GM18861 (cell line): ENCODE measurements at regions not wholly inside any gene's neighbourhood (a gene's known extent, or its start where the extent isn't known, plus 50 kb on each side); places are given as distances from the start of the nearest gene placed in this dataset.
"Not testable (repeated sequence)": the region's sequence is repeated elsewhere in the genome, so short reads cannot be mapped to it uniquely, and the experiment has no call there.

Experiments used
- ATAC-seq: cut with Tn5 transposase; IDR thresholded peaks from one replicate; pipeline ENCODE4 v1.9.1; 2021; ENCODE audit not compliant: unreplicated experiment

DNA sequence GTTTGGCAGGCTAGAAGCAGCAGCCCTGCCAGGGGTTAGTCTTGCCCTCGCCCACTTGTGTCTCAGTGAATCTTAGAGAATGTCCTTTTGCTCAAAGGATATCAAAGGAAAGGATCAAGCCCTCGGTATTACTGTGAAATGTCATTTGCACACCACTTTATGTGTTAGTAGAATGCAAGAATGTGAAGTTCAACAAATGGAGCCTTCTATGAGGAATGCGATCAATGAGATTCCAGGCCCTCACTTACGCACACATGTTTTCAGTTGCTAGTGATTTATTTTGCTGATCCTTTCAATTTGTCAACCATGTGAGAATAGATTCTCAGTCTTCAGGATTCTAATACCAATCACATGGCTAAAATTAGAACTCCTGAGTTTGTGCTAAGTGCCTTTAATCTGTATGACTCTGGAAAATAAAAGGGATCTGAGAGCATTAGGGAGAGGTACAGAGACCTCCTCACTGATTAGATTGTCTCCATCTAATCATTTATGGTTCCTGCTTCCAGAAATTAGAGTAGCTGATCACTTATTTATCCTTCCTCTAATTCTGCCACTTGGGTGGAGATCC is 123.0 kb upstream of the SP4 start:
- ATAC-seq: no peak

DNA sequence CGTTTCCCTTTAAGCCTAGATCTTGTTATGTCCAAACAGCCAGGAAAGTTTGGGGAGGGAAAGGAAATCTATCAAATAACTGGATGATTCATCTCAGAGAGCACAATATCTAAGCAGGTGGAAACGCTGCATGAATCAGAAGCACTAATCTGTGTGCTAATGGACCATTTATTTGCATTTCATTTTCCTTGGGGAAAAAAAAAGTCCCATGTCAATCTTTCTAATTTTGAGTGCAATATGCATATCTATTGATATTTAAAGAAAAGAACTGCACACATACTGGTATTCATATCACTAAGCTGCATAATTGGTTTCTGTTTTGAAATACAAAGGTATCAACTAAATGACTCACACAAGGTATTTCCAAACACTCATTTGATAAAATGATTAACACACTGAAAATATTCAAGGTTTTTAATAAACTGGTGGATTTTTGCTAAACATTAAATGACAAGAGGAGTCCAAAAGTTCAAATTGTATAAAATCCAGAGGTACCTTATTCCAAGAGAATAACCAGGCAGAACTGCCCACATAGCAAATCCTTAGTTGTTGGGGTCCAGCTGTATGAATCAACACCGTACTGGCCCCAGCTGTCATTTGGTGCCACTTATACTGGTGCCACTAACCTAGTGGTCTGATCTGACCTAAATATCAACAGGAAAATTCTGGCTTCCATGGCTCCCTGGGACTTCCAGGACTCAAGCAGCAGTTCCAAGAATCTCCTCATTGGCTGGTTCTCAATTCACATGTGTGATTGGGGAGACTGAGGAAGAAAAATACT is 122.2 kb upstream of the SP4 start:
- no peak for ATAC-seq

DNA sequence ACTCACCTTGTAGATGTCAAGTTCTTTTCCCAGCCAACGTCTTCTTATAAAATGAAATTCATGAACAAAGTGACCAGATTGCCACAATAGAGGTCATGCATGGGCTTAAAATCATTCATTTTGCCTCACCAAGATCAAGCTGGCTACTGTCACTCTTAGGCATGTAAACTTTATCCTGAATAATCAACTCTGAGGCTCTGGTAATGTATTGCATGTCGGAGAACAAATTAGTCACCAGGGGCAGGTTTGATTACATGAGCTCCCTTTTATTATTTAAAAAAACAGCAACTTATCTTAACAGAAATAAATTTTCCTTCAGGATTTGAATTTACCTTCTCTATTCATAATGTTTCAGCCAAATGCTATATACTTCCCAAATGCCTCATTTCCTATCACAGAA is 112.9 kb upstream of the SP4 start:
- no peak for ATAC-seq

DNA sequence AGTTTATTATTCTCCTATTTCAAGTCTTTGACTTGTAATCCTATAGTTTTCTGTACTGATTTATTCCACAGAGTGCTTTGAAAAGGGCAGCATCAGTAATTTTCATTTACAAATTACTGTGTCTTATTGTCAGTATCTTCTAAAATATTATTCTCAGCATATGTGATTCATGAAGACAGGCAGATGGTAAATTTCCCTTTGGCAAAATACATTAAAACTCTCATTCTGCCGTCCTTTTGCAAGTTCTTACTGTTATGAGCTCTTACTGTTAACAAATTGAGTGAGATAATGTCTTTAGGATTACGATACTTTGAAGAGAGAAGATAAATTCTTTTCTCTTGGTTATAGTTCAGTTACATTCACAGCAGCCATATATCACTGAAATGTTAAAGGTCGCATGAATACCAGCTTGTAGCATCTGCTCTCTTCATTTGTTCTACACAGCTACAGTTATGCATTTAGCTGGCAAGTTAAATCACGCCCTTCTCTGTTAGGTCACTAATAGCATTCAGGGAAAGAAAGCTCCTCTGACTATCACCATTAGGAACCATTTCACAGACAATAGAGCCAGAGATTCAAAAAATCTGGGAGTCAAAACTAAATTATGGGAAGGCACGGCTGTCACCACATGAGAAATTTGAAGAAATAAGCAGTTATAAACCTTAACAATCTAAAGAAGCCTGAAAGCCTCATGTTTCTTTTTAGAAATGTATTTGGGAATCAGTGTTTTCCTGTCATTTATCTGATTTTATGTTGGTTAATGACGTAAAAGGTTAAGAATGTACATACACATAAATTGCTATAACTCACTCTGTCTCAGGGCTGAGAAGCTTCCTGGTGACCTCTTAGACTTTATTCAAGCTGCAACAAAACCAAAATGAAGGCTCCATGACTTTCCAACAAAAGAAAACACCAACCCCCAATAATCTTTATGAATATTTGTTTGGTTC is 109.6 kb upstream of the SP4 start:
- no peak for ATAC-seq

DNA sequence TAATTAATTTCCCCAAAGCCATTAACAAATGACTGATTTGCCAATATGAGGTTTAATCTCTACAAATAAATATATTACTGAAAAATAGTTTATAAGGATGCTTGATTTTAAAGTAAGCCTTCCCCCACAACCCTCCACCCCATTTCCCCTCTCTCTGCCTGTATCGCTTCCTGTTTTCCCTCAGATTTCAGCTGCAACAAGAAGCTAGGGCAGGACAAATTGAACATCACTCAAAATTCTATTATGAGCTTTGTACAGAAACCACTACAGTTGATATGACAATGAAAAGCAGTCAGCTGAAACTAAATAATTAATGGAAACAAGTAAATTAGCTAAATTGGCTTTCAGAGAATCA is 109.0 kb upstream of the SP4 start:
- ATAC-seq: no peak

DNA sequence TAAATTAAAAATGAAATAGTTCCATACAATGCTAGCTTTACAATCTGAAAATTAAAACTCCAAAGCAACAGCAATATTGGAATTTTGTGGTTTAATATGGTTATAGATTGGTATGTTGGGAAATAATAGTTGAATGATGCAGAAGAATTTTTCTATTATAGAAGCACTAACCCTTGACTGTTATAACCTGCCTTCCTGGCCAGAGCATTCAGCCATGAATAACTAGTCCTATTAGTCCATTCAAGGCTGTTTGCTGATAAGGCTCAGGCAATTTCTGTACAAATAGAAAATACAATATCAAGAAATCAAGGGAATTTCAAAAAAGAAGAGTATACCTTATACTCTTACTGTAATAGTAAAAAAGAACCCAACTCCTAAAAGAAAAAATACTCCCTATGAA is 101.6 kb upstream of the SP4 start:
- no peak for ATAC-seq

DNA sequence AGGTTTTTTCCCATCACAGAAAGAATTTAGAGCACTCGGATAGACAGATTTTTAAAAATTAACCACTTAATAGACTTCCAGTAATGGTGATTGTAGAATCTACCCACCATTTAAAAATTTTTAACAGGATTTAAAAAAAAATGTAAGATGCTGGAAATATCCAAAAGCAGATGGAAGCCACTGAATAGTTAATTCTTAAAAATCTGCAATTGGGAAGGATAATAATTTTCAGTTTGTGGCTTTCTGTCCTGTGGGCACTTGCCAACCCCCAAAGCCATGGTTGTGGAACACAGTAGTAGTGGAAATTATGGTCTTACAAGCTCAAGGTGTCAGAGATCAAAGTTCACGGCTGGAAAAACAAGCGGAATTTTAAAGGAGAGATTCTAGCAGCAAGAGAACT is 101.0 kb upstream of the SP4 start:
- ATAC-seq: no peak

DNA sequence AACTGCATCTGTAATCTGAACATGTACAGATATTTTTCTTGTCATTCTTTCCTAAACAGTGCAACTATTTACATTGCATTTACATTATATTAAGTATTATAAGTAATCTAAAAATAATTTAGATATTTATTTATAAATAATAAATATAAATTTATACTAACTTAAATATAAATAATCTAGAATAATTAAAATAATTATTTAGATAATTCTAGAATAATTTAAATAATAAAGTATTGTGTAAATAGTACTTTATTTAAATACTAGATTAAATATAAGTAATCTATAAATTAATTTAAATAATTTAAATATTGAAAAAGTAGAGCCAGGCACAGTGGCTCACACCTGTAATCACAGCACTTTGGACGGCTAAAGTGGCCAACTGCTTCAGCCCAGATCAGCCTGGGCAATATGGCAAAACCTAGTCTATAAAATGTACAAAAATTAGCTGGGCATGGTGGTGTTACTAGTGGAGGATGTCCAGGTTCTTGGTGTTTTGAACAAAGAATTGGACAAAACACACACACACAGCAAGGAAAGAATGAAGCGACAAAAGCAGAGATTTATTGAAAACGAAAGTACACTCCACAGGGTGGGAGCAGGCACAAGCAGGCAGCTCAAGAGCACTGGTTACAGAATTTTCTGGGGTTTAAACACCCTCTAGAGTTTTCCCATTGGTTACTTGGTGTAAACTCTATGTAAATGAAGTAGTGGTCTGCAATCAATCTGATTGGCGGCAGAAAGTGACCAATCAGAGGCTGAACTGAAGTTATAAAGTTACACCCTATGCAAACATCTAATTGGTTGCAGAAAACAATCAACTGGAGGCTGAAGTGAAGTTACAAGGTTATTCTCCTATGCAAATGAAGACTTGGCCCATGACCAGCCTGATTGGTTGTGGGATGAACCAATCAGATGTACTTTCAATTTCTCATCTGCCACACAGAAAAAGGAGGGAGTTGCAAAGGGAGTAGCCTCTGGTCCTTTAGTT is 100.2 kb upstream of the SP4 start:
- no peak for ATAC-seq

DNA sequence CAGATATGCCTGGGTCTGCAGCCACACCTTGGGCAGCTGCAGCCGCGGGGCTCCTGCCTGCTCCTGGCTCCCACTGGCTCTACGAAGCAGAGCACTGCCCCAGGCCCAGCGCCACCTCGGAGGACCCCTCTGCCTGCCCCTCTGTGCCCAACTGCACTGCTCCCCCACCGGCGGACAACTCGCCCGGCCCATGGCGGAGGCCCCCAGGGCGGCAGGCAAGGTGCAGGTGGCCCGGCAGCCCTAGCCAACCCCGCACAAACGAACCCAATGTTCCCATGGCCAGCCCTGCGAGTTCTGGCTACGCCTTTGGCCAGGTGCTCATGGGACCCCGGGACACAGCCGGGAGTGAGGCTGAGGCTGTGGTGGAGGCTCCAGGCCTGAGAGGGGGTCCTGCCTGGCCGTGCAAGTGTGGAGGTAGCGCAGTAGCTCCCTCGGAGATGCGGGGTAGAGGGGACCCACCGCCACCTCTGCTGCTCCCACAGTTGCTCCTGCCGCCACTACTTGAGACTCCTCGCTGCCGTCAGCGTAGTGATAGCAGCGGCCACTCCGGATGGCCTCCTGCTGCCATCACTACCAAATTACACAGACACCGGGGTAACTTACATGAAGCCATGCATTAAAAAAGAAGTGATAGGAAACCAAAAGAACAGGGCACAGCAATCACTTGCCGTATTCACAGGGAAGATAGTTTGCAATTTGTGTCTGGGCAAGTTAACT is 97.3 kb upstream of the SP4 start:
- ATAC-seq: no peak

DNA sequence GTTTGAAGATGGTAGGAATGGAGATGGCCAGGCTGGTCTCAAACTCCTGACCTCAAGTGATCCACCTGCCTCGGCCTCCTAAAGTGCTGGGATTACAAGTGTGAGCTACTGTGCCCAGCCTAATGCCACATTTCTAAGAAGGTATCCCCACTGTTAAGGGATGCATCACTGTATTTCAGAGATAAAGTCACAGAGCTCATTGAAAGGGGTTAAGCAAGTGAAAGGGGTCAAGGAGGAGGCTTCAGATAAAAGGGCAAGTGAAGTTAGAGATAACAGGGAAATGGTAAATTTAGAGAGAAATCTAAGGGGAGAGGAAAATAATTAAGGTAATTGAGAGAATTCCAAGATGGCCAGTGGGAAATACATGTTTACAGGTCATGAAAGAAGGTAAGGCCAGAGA is 93.0 kb upstream of the SP4 start:
- ATAC-seq: no peak

DNA sequence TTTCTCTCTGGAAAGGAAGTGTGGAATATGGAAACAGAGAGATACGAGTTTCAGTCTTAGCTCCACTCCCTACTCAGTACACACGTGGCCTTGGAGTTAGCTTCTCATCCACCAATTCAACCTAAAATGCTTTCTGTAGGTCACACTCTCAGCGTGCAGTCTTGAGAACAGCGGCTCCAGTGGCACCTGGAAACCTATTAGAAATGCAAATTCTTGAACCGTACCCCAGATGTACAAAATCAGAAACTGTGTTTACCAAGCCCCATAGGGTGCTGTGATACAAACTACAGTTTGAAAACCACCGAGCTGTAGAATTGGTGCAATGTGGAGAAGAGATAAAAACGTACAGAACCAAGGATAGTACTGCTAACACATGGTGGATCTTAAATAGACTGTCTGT is 91.1 kb upstream of the SP4 start:
- no peak for ATAC-seq

DNA sequence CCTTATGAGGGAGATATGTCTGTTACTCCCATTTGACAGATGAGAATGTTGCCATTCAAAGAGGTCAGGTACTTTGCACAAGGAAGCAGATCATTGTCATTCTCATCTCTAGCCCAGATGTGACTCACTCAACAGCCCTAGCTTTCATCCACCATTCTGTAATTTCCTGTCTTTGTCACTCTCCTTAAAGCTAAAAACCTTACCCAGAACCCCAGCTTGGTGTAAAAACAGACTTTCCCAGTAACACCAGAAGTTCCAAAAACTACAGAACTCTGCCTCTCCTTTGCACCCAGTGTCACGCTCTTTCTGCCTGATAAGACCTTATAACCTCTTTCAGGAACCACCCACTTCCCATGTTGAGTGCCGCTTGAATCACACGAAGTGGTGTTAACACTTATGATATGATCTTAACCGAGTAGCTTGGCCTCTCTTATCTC is 89.1 kb upstream of the SP4 start:
- ATAC-seq: no peak

DNA sequence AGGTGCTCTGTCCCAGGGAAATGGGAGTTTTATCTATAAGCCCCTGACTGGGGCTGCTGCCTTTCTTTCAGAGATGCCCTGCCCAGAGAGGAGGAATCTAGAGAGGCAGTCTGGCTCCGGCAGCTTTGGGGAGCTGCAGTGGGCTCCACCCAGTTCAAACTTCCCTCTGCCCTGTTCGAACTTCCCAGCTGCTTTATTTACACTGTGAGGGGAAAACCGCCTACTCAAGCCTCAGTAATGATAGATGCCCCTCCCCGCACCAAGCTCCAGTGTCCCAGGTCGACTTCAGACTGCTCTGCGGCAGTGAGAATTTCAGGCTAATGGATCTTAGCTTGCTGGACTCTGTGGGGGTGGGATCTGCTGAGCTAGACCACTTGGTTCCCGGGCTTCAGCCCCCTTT is 83.0 kb upstream of the SP4 start:
- ATAC-seq: not testable (repeated sequence)

DNA sequence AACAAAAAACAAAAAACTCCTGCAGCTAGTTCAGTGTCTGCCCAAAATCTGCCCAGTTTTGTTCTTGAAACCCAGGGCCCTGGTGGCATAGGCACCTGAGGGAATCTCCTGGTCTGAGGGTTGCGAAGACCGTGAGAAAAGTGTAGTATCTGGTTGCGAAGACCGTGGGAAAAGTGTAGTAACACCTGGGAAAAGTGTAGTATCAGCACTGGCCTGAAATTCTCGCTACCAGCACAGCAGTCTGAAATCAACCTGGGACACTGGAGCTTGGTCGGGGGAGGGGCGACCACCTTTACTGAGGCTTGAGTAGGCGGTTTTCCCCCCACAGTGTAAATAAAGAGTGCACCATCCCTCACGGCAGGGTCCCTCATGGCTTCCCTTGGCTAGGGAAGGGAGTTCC is 82.5 kb upstream of the SP4 start:
- ATAC-seq: no peak

DNA sequence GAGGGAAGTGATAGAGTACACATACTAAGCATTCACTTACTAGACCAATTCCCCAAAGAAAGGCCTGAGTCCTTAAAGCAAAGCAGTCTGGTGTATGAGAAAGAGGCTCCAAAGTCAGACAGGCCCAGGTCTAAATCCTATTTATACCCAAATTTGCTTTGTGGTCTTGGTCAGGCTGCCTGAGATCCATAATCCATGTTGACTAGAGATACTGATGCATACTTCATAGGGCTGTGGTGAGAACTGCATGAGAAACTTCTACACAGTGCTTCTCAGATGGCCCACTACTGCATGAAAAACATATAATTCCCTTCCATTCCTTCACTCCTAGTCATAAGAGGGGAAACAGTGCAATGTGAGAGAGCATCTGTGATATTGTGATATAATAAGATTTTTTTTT is 81.6 kb upstream of the SP4 start:
- no peak for ATAC-seq

DNA sequence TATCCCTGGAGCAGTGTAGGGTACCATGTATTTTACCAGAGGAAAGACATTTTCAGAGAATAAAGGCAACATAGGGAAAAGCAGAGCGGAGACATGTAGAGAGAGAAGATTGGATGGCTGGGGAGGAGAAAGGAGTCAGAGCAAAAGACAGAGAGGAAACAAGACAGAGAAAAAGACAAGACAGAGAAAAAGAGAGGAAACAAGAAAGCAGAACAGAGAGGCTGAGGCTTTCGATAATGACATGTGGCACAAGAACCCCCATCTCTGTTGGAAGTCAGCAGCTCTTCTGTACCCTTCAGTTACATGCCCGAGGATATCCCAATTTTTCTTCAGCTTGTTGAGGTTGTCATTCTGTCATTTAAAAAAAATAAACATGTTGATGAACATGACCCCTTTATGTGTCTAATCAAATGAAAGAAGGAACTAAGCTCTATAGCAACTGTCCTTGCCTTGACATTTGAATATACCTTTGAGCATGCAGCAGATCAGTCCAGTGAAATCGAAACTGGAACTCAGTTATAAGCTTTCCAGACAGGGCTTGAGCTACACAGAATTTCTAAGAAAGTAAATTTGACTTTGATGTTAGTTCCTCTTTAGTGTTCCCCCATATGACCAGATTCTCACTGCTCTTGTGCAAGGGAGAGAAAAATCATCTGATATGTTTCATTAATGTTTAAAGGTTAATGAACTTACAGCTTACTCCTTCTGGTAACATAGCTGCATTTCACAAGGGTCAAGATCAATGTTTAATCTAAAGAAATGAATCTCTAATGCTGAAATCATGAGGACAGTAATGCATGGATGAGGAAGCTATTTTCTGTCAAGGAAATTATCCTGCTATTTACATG is 75.1 kb upstream of the SP4 start:
- peak; percentile 84 for ATAC-seq

DNA sequence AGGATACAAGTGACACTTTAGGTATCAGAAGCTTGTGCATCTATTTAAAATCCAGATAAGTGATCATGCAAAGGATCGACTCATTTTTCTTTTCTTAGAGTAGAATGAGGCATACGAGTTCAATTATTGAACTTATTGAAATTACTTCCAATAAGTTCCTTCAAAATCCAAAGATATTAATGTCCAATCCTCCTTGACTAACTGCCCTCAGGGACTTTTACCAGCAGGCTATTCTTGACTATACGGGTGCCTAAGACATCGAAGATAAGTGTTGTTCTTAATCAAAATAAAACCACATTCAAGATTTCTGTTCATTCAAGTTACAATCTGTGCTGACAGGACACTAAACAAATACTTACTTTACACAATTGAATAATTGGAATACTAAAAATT is 74.5 kb upstream of the SP4 start:
- ATAC-seq: no peak

DNA sequence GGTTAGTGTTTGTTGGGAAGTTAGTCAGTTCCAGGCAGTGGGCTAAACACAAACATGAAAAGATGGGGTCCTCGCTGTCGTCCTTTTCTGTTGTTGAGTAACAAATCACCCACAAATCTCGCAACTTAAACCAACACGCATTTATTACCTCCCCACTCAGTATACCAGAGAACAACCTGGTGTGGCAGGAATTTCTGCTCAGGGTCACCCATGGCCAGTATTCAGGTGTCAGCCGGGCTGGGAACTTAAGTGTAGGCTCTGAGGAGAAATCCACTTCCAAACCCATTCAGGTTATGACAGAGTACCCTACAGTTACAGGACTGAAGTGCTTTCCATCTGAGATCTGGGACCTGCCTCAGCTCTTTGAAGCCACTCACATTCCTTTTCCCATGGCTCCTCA is 73.6 kb upstream of the SP4 start:
- ATAC-seq: no peak

DNA sequence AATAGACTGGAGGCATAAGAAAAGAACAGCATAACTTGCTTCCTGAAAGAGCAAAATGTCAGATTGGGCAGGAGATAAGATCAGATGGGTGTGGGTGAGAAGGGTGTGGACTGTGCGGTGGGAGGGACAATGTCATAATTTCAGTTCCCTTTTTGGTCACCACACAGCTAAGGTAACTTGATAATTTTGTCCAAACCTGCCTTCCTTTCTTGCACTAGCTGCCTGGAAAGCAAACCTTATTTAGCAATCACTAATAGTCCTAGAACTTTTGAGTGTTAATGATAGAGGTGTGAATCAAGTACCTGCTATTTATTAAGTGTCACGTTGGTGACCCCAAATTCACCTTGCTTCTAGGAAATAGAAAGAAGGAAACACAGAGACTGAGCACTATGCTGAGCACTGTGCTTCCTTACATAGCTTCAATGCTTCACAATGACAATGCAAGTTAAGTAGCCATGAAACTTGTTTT is 72.4 kb upstream of the SP4 start:
- ATAC-seq: peak; percentile 76
